ENCODE measurements at regions not wholly inside any gene's neighbourhood (a gene's known extent, or its start where the extent isn't known, plus 50 kb on each side); places are given as distances from the start of the nearest gene placed in this dataset.

GRCh38 chr17:77854083-77854758, 104.3 kb upstream of the TNRC6C start:
- H3K4me3 ChIP-seq (replicated peaks in 1 of 3; ENCODE audit: insufficient read depth in 1 of 3, low read depth in 2 of 3, low read length in 3 of 3) = no peak overlapping the region
- H3K4me2 ChIP-seq (ENCODE audit: low read depth, low read length) = no peak overlapping the region
- 14% methylated on average over 14 of the region's 14 CpGs for WGBS (ENCODE audit: low lambda C conversion rate)
- DNase-seq (ENCODE audit: low spot score) (no peak), ATAC-seq (no peak), FAIRE-seq (no peak)
- no peaks in the 10 kb centered on the region; the same call in 1 of the 2 replicates for H4K20me1 ChIP-seq (ENCODE audit: insufficient read depth, low read length)
- H3K9me3 ChIP-seq (ENCODE audit: low read length) = no peaks in the 10 kb centered on the region
- H2AFZ ChIP-seq (ENCODE audit: low read length) = no peak overlapping the region
- H3K9ac ChIP-seq (ENCODE audit: insufficient read depth, low read depth, low read length) = no peak overlapping the region
- BruUV-seq (replicated peaks) = no TSS peak
- POLR2A ChIA-PET = no interaction called here
- in situ Hi-C loops (cut with HindIII; ENCODE audit: extremely low pct_ligation_motif_present, low pct_unique_long_range_greater_than_20kb) = no loop called here
- H3K27ac ChIP-seq (ENCODE audit: extremely low read length, insufficient read depth, low read length) = no peak overlapping the region
- H3K27me3 ChIP-seq (ENCODE audit: control insufficient read depth in 1 of 2, insufficient read depth in 2 of 2, low read length in 2 of 2) = peaks cover 13 to 56% of the 10 kb centered on the region in 2 experiments; a peak in 4 of 5 replicates
- intact Hi-C loops (cut with micrococcal nuclease; ENCODE audit: unreplicated experiment) = no loop called here
- H3K4me1 ChIP-seq (ENCODE audit: insufficient read depth, low read length) = no peaks in the 10 kb centered on the region
- no peaks in the 10 kb centered on the region for H3K36me3 ChIP-seq (replicated peaks in 1 of 2; ENCODE audit: control insufficient read depth in 1 of 2, insufficient read depth in 2 of 2, low read length in 2 of 2)
- H3K79me2 ChIP-seq (ENCODE audit: insufficient read depth, low read length) = no peaks in the 10 kb centered on the region
- CTCF ChIA-PET (ENCODE audit: low intra/inter-chr PET ratio, low total read pairs) = no interaction called here
- TF ChIP-seq ZNF362 (CRISPR knock-in tag; IDR thresholded peaks at IDR 0.05; ENCODE audit: borderline replicate concordance) (no peak), MNT (IDR thresholded peaks at IDR 0.05) (no peak), SYNCRIP (IDR thresholded peaks at IDR 0.05; ENCODE audit: insufficient read depth, low read depth, low read length) (no peak), ZNF883 (CRISPR knock-in tag; IDR thresholded peaks at IDR 0.05; ENCODE audit: not compliant biosample characterization) (no peak), KAT2B (IDR thresholded peaks at IDR 0.05; ENCODE audit: borderline replicate concordance, low read depth, low read length) (no peak), PHB2 (IDR thresholded peaks at IDR 0.05; ENCODE audit: partially characterized antibody) (no peak), GPBP1L1 (CRISPR knock-in tag; IDR thresholded peaks at IDR 0.05) (no peak), RFXANK (CRISPR knock-in tag; IDR thresholded peaks at IDR 0.05) (no peak), FOXO1 (CRISPR knock-in tag; IDR thresholded peaks at IDR 0.05) (no peak), ZNF782 (CRISPR knock-in tag; IDR thresholded peaks at IDR 0.05; ENCODE audit: borderline replicate concordance) (no peak), MLXIP (CRISPR knock-in tag; IDR thresholded peaks at IDR 0.05; ENCODE audit: borderline replicate concordance) (no peak)

Data from HepG2 (cell line).